OCI-LY1 (cell line): ENCODE measurements at regions not wholly inside any gene's neighbourhood (a gene's known extent, or its start where the extent isn't known, plus 50 kb on each side); places are given as distances from the start of the nearest gene placed in this dataset.

Experiments
- H2AFZ ChIP-seq: fragments of 200-600 bp; sonication (generic), shearing (Covaris generic); 2 replicates; pipeline ENCODE4 v1.6.0; 2014; ENCODE audit warnings: antibody characterized with exemption, mild to moderate bottlenecking, low read length
- H3F3A ChIP-seq: fragments of 200-600 bp; sonication (generic), shearing (Covaris generic); 2 replicates; pipeline ENCODE4 v1.6.0; 2014; ENCODE audit warnings: mild to moderate bottlenecking, antibody characterized with exemption, low read length, moderate library complexity; ENCODE audit not compliant: insufficient read depth
- H3K27ac ChIP-seq: fragments of 200-600 bp; sonication (generic); 2 replicates; pipeline ENCODE4 v1.5.1; 2014; ENCODE audit warnings: low read length, mixed run types, mild to moderate bottlenecking, low read depth; ENCODE audit not compliant: poor library complexity, severe bottlenecking
- H3K27me3 ChIP-seq: fragments of 200-600 bp; sonication (generic); 2 replicates; pipeline ENCODE4 v1.6.0; 2014; ENCODE audit warnings: antibody characterized with exemption, mild to moderate bottlenecking, low read length, moderate library complexity; ENCODE audit not compliant: insufficient read depth
- H3K36me3 ChIP-seq: fragments of 200-600 bp; sonication (generic); 2 replicates; pipeline ENCODE4 v1.6.1; 2014; ENCODE audit warnings: mild to moderate bottlenecking, antibody characterized with exemption, low read length, moderate library complexity, mixed read lengths; ENCODE audit not compliant: insufficient read depth
- H3K4me1 ChIP-seq: fragments of 200-600 bp; sonication (generic); 2 replicates; pipeline ENCODE4 v1.5.1; 2014; ENCODE audit warnings: mild to moderate bottlenecking, low read length, moderate library complexity; ENCODE audit not compliant: insufficient read depth, severe bottlenecking
- H3K4me2 ChIP-seq: fragments of 200-600 bp; sonication (generic), shearing (Covaris generic); 2 replicates; pipeline ENCODE4 v1.6.1; 2014; ENCODE audit warnings: low read length
- H3K4me3 ChIP-seq: fragments of 200-600 bp; sonication (generic); 2 replicates; pipeline ENCODE4 v1.5.1; 2014; ENCODE audit warnings: low read length, low read depth, mild to moderate bottlenecking, mixed read lengths; ENCODE audit not compliant: poor library complexity, severe bottlenecking
- H3K79me2 ChIP-seq: fragments of 200-600 bp; shearing (Covaris generic); 2 replicates; pipeline ENCODE4 v1.6.1; 2016; ENCODE audit warnings: mixed run types, low read length, mixed read lengths; ENCODE audit not compliant: insufficient read depth
- H3K9ac ChIP-seq: fragments of 200-600 bp; sonication (generic), shearing (Covaris generic); 2 replicates; pipeline ENCODE4 v1.6.1; 2014; ENCODE audit warnings: mild to moderate bottlenecking, low read length, mixed read lengths
- H3K9me2 ChIP-seq: fragments of 200-600 bp; sonication (generic), shearing (Covaris generic); 2 replicates; pipeline ENCODE4 v1.6.1; 2014; ENCODE audit warnings: low read depth, mild to moderate bottlenecking, low read length, mixed read lengths
- H3K9me3 ChIP-seq: fragments of 200-600 bp; shearing (Covaris generic); 2 replicates; pipeline ENCODE4 v1.6.1; 2014; ENCODE audit warnings: low read length, mixed read lengths
- H4K20me1 ChIP-seq: fragments of 200-600 bp; sonication (generic), shearing (Covaris generic); 2 replicates; pipeline ENCODE4 v1.6.0; 2016; ENCODE audit warnings: mild to moderate bottlenecking, low read length; ENCODE audit not compliant: insufficient read depth
- EZH2 ChIP-seq: fragments of 200-600 bp; sonication (generic), shearing (Covaris generic); IDR thresholded peaks from 2 replicates; pipeline ENCODE4 v1.8.0; 2017; ENCODE audit warnings: borderline replicate concordance, mixed run types, mild to moderate bottlenecking, antibody characterized with exemption, low read length, moderate library complexity, mixed read lengths
- TF ChIP-seq, protein P1 (sequence below): fragments of 200-600 bp; sonication (generic), shearing (Covaris generic); IDR thresholded peaks from 2 replicates; pipeline ENCODE4 v1.5.1; 2017; ENCODE audit warnings: mild to moderate bottlenecking, antibody characterized with exemption, low read length, moderate library complexity, mixed read lengths

DNA sequence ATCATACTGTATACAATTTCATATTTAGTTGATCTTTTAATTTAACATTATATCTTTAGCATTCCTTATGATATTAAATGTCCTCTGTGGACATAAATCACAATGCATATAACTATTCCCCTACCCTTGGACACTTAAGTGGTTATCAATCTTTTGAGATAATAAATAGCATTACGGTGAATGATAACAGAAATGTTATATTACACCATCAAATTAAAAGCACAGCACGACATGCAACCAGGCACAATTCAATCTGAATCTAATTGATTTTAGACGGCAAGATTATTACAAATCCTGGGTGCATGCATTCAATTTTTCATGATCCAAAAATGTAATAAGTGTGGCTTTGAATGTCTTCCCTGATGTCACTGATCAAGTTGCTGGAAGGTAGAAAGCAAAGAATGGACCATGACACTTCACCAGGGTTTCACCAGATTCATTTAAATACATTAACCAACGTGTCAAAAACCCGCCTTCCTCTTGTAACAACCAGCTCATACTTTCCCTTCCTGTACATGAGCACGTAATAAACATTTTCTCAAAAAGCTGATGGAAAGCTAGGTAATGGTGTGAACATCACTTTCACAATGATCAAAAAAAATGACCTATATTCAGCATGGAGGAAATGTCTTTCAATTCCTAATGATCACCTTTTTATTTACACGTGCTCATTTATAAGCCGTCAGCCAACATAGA lies 513.7 kb upstream of the ID2 start:
- Histone ChIP-seq H2AFZ (no peak overlapping the region), H3K79me2 (no peaks in the 10 kb centered on the region), H3K27ac (no peak overlapping the region), H3K4me3 (no peak overlapping the region), H3K9me3 (no peaks in the 10 kb centered on the region), H4K20me1 (no peaks in the 10 kb centered on the region), H3K36me3 (0 out of 2 replicates have a peak, but pooled peaks cover 3% of the 10 kb centered on the region), H3K27me3 (no peaks in the 10 kb centered on the region), H3K9me2 (no peaks in the 10 kb centered on the region), H3F3A (no peaks in the 10 kb centered on the region), H3K4me2 (no peak overlapping the region), H3K4me1 (no peaks in the 10 kb centered on the region), H3K9ac (no peak overlapping the region)
- no peak for TF ChIP-seq EZH2

DNA sequence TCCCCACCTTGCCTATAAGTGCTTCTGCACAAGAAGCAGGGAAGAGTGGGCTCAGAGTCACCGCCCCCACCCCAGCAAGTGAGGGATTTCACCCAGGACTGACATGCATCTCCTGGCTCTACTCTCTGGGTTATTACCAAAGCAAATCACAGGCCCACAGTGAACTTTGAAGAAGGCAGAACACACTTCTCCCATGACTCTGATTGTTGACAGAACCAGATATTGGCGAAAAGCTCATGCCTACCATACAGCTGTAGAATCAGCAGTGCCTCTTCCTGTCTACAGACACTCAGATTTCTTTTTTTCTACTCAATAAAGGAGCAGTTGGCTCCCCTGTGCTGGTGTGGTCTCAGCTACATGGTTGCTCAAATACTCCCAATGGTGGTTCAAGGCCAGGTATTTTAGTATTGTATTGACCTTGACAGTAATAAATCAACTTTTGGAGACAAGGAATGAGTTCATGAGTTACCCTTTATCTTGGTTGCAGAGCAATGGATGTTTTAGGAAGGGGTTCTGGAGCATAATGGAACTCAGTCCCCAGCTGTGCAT lies 512.9 kb upstream of the ID2 start:
- no peak overlapping the region for H3K27ac ChIP-seq
- no peak for TF ChIP-seq EZH2
- TF ChIP-seq, protein P1, sequence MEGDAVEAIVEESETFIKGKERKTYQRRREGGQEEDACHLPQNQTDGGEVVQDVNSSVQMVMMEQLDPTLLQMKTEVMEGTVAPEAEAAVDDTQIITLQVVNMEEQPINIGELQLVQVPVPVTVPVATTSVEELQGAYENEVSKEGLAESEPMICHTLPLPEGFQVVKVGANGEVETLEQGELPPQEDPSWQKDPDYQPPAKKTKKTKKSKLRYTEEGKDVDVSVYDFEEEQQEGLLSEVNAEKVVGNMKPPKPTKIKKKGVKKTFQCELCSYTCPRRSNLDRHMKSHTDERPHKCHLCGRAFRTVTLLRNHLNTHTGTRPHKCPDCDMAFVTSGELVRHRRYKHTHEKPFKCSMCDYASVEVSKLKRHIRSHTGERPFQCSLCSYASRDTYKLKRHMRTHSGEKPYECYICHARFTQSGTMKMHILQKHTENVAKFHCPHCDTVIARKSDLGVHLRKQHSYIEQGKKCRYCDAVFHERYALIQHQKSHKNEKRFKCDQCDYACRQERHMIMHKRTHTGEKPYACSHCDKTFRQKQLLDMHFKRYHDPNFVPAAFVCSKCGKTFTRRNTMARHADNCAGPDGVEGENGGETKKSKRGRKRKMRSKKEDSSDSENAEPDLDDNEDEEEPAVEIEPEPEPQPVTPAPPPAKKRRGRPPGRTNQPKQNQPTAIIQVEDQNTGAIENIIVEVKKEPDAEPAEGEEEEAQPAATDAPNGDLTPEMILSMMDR: no peak
- no peak overlapping the region for H3K9ac ChIP-seq
- H3K4me1 ChIP-seq: no peaks in the 10 kb centered on the region
- no peaks in the 10 kb centered on the region for H3F3A ChIP-seq
- 0 out of 2 replicates have a peak, but pooled peaks cover 3% of the 10 kb centered on the region for H3K36me3 ChIP-seq
- H2AFZ ChIP-seq: no peak overlapping the region
- H3K9me2 ChIP-seq: no peaks in the 10 kb centered on the region
- no peak overlapping the region for H3K4me3 ChIP-seq
- no peaks in the 10 kb centered on the region for H3K9me3 ChIP-seq
- H3K27me3 ChIP-seq: no peaks in the 10 kb centered on the region
- no peak overlapping the region for H3K4me2 ChIP-seq
- H3K79me2 ChIP-seq: no peaks in the 10 kb centered on the region
- H4K20me1 ChIP-seq: no peaks in the 10 kb centered on the region

DNA sequence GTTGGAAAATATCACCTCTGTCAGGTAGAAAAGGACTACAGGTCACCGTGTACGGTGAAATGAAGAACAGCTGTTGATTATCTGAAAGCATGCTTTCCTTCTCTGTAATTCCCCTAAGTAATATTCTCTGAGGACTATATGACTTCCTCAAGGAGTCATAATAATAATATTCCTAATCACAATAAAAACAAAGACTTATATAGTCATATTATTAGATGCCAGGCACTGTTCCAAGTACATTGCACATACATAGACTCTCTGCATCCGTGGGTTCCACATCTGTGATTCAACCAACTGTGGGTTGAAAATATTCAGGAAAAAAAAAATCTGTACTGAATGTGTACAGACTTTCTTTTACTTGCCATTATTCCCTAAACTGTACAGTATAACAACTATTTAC lies 512.4 kb upstream of the ID2 start:
- Histone ChIP-seq H2AFZ (no peak overlapping the region), H3K79me2 (no peaks in the 10 kb centered on the region), H3K9me3 (no peaks in the 10 kb centered on the region), H3K9me2 (no peaks in the 10 kb centered on the region), H3F3A (no peaks in the 10 kb centered on the region), H3K4me1 (no peaks in the 10 kb centered on the region), H3K27ac (no peak overlapping the region), H3K4me2 (no peak overlapping the region), H3K9ac (no peak overlapping the region), H3K27me3 (no peaks in the 10 kb centered on the region), H3K36me3 (0 out of 2 replicates have a peak, but pooled peaks cover under 1% of the 10 kb centered on the region), H4K20me1 (no peaks in the 10 kb centered on the region), H3K4me3 (no peak overlapping the region)
- TF ChIP-seq, protein P1: no peak
- TF ChIP-seq EZH2: no peak
